Hematopoietic multipotent progenitor cell treated with erythropoietin and hydrocortisone succinate and interleukin-3 and kit ligand, for 6 days (in vitro differentiated cells): ENCODE measurements at regions not wholly inside any gene's neighbourhood (a gene's known extent, or its start where the extent isn't known, plus 50 kb on each side); places are given as distances from the start of the nearest gene placed in this dataset.
"Not testable (repeated sequence)": the region's sequence is repeated elsewhere in the genome, so short reads cannot be mapped to it uniquely, and the experiment has no call there.

Experiments used
- DNase-seq: peaks from one replicate; pipeline ENCODE4 v3.0.0-alpha.2; 2015

GRCh38 chr5:152717393-152717792, 312.3 kb upstream of the NMUR2 start:
- DNase-seq = no peak

- no peak for DNase-seq
These were observed 318.4 kb upstream of the NMUR2 start for GRCh38 chr5:152723482-152723881.

GRCh38 chr5:152730176-152730575, 325.1 kb upstream of the NMUR2 start:
- no peak for DNase-seq

- no peak for DNase-seq
These were observed 331.8 kb upstream of the NMUR2 start for GRCh38 chr5:152736906-152737305.

- no peak for DNase-seq
These were observed 334.8 kb upstream of the NMUR2 start for GRCh38 chr5:152739916-152740315.

GRCh38 chr5:152741126-152741525, 336.0 kb upstream of the NMUR2 start:
- not testable (repeated sequence) for DNase-seq

GRCh38 chr5:152787709-152788217, 382.7 kb upstream of the NMUR2 start:
- DNase-seq = not testable (repeated sequence)

- no peak for DNase-seq
These were observed 396.8 kb upstream of the NMUR2 start for GRCh38 chr5:152801886-152802285.

- DNase-seq = no peak
These were observed 399.1 kb upstream of the NMUR2 start for GRCh38 chr5:152804179-152804578.

GRCh38 chr5:152811988-152812387, 406.9 kb upstream of the NMUR2 start:
- no peak for DNase-seq

GRCh38 chr5:152813526-152813925, 408.4 kb upstream of the NMUR2 start:
- no peak for DNase-seq

- no peak for DNase-seq
These were observed 414.8 kb upstream of the NMUR2 start for GRCh38 chr5:152819891-152820290.

- no peak for DNase-seq
These were observed 419.2 kb upstream of the NMUR2 start for GRCh38 chr5:152824316-152824715.

- no peak for DNase-seq
These were observed 433.2 kb upstream of the NMUR2 start for GRCh38 chr5:152838241-152838786.

- no peak for DNase-seq
These were observed 439.6 kb upstream of the NMUR2 start for GRCh38 chr5:152844713-152845112.

- no peak for DNase-seq
These were observed 448.3 kb upstream of the NMUR2 start for GRCh38 chr5:152853361-152853760.

- no peak for DNase-seq
These were observed 450.4 kb upstream of the NMUR2 start for GRCh38 chr5:152855441-152855840.

GRCh38 chr5:152861231-152861630, 456.2 kb upstream of the NMUR2 start:
- DNase-seq = no peak

GRCh38 chr5:152864447-152864846, 459.4 kb upstream of the NMUR2 start:
- no peak for DNase-seq

GRCh38 chr5:152864991-152865390, 459.9 kb upstream of the NMUR2 start:
- no peak for DNase-seq

- DNase-seq = no peak
These were observed 464.9 kb upstream of the NMUR2 start for GRCh38 chr5:152869971-152870370.

- DNase-seq = no peak
These were observed 477.5 kb upstream of the NMUR2 start for GRCh38 chr5:152882621-152883020.

GRCh38 chr5:152883066-152883775, 478.1 kb upstream of the NMUR2 start:
- peak; percentile 0 for DNase-seq

- no peak for DNase-seq
These were observed 478.9 kb upstream of the NMUR2 start for GRCh38 chr5:152884006-152884405.

GRCh38 chr5:152900332-152900731, 495.3 kb upstream of the NMUR2 start:
- no peak for DNase-seq
